Erythroblast (primary cell): ENCODE measurements at regions not wholly inside any gene's neighbourhood (a gene's known extent, or its start where the extent isn't known, plus 50 kb on each side); places are given as distances from the start of the nearest gene placed in this dataset.

ENCODE experiments used
- GATA1 ChIP-seq: IDR thresholded peaks from 2 replicates; pipeline ENCODE4 v1.6.1; 2011; ENCODE audit warnings: low read depth, mild to moderate bottlenecking, control low read depth, low read length, moderate library complexity
- POLR2A ChIP-seq: IDR thresholded peaks from 2 replicates; pipeline ENCODE4 v1.6.1; 2011; ENCODE audit warnings: mild to moderate bottlenecking, low read length

GRCh38 chr12:130027798-130028197 is 124.0 kb upstream of the TMEM132D start:
- TF ChIP-seq POLR2A: no peak
- no peak for TF ChIP-seq GATA1
